Urinary bladder (tissue), 3 donors: ENCODE measurements at regions not wholly inside any gene's neighbourhood (a gene's known extent, or its start where the extent isn't known, plus 50 kb on each side); places are given as distances from the start of the nearest gene placed in this dataset.

Source experiments
- DNase-seq: peaks from one replicate; pipeline ENCODE4 v3.0.0-alpha.2; 2015; ENCODE audit errors: extremely low spot score
- H3K27ac ChIP-seq: one replicate; pipeline ENCODE4 v1.5.1; 2013; ENCODE audit warnings: low read depth, mild to moderate bottlenecking, moderate library complexity
- H3K36me3 ChIP-seq: one replicate; pipeline ENCODE4 v1.6.1; 2013; ENCODE audit warnings: mild to moderate bottlenecking, moderate library complexity; ENCODE audit not compliant: insufficient read depth
- H3K4me1 ChIP-seq: one replicate; pipeline ENCODE4 v1.6.1; 2013; ENCODE audit warnings: mild to moderate bottlenecking, moderate library complexity; ENCODE audit not compliant: insufficient read depth
- H3K4me3 ChIP-seq: one replicate; pipeline ENCODE4 v1.5.1; 2013; ENCODE audit warnings: low read depth, low read length
- WGBS: extraction: QIAGEN DNeasy Blood & Tissue Kit; methylation state at CpG from one replicate; pipeline ENCODE4 v1.1.7; 2013; 5-methylcytosine and 5-hydroxymethylcytosine counted together
- donor health status: healthy with polysubstance abuse.
- donor health status: healthy.

- no peak for DNase-seq
- no peaks in the 10 kb centered on the region for H3K36me3 ChIP-seq
- no peaks in the 10 kb centered on the region for H3K4me1 ChIP-seq
- no peak overlapping the region for H3K4me3 ChIP-seq
- WGBS: 58% methylated on average over 3 of the region's 3 CpGs
- H3K27ac ChIP-seq: no peak overlapping the region
Observed at GRCh38 chr4:108535757-108536156, 84.6 kb upstream of the RPL34 start.

- H3K36me3 ChIP-seq: no peaks in the 10 kb centered on the region
- H3K27ac ChIP-seq: no peak overlapping the region
- H3K4me3 ChIP-seq: no peak overlapping the region
- 53% methylated on average over 2 of the region's 2 CpGs for WGBS
- no peaks in the 10 kb centered on the region for H3K4me1 ChIP-seq
- no peak for DNase-seq
Observed at GRCh38 chr4:108533876-108534275, 86.5 kb upstream of the RPL34 start.

- Histone ChIP-seq H3K4me3 (no peak overlapping the region), H3K4me1 (no peaks in the 10 kb centered on the region), H3K27ac (no peak overlapping the region), H3K36me3 (no peaks in the 10 kb centered on the region)
- WGBS: 37% methylated on average over 4 of the region's 4 CpGs
- no peak for DNase-seq
Observed at GRCh38 chr4:108533245-108533844, 87.0 kb upstream of the RPL34 start.

- H3K36me3 ChIP-seq: no peaks in the 10 kb centered on the region
- no peak for DNase-seq
- no peak overlapping the region for H3K27ac ChIP-seq
- 83% methylated on average over 2 of the region's 2 CpGs for WGBS
- H3K4me3 ChIP-seq: no peak overlapping the region
- H3K4me1 ChIP-seq: no peaks in the 10 kb centered on the region
Observed at GRCh38 chr4:108532738-108533137, 87.6 kb upstream of the RPL34 start.

DNA sequence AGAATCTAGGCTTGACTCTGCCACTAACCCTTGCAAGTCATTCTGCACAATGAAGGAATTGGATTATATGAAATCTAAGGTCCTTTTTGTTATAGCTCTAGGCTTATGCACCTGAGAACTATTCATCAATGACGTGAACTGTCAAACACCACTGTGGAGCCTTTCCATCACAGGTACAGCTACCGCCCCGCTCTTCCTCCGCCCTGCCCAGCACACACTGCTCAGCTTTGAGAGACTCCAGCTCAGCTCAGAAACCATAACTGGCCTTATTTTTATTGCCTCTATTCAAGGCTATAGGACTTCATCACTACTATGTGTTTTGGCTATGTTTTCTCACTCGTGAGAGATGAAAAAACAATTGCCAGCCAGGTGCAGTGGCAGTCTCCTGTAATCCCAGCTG, 88.2 kb upstream of the RPL34 start:
- H3K4me3 ChIP-seq: no peak overlapping the region
- H3K36me3 ChIP-seq: no peaks in the 10 kb centered on the region
- WGBS: 81% methylated on average over 5 of the region's 5 CpGs
- H3K4me1 ChIP-seq: no peaks in the 10 kb centered on the region
- no peak for DNase-seq
- H3K27ac ChIP-seq: no peak overlapping the region

DNA sequence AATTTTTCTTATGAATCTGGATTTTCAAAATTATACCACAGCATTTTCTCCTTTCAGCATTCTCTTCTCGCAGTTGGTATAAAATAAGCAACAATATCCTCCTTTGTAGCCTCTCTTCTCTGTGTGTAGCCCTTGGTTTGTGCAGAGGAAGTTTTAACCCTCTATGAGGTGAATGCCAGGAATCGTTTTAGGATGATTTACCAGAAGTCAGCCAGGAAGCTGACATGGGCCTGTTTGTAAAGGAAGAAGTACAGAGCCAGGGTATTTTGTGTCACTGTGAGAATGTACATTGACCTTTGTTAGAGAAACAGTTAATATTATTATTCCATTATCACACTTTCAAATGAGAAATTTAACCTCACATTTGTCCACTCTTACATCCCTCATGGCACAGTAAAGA, 88.9 kb upstream of the RPL34 start:
- no peak overlapping the region for H3K27ac ChIP-seq
- no peak overlapping the region for H3K4me3 ChIP-seq
- 51% methylated on average over 2 of the region's 2 CpGs for WGBS
- DNase-seq: no peak
- no peaks in the 10 kb centered on the region for H3K4me1 ChIP-seq
- no peaks in the 10 kb centered on the region for H3K36me3 ChIP-seq

DNA sequence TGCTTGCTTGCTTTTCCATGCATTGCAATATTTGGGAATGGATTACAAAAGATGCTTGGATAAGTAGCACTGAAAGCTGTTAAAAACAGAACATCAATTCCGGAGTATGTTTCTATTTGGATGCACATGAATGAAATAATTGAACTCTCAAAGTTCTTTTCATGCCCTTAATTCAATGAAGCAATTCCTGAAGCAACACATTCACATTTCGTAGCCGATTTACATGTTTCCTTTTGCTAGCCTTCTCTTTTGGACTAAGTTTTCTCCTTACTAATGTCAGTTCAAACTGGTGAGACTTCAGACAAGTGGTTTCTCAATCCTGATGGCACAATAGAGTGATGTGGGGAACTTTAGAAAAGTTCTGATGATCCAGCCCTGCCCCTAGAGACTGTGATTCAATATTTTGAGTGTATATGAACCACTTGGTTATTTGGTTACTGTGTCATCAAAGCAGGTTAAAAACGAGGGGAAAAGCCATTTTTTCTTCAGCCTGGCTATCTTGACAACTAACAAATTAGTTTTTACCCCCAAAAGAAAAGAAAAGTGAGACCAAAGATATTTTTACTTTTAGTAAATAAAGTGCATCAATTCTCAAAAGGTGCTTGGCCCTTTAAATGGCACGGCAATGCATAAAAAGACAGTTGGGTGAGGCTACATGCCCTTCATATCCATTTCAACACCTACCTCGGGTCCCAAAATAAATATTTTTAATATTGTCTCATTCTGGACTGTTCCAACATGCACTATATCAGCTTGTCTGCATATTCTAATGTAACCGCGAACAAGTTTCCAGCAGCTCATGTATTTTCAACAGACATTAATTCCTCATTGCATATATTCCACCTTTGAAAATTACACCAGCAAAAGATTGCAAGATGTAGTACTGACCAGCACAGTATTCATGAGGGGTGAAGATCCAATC, 90.1 kb upstream of the RPL34 start:
- WGBS: 69% methylated on average over 8 of the region's 8 CpGs
- Histone ChIP-seq H3K4me1 (no peaks in the 10 kb centered on the region), H3K4me3 (no peak overlapping the region), H3K27ac (no peak overlapping the region), H3K36me3 (no peaks in the 10 kb centered on the region)
- no peak for DNase-seq

DNA sequence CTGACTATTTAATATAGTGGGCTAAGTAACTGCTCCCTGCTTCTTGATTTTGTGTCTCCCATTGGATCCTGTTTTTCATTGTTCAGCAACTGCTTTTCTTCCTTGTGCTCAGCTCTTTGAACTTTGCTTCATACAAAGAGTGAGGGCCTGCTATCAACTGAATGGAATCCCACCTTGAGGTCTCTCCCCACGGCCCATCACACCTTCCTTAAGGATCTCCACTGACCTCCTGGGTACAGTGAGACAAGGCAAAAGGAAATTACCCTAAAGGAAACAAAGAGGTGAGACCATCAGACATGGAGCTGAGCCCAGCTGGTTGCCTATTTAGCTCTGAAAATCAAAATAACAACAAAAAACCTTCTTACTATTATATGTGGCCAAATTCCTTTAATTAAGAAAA, 91.3 kb upstream of the RPL34 start:
- 60% methylated on average over 1 of the region's 1 CpG for WGBS
- no peak overlapping the region for H3K4me3 ChIP-seq
- H3K36me3 ChIP-seq: no peaks in the 10 kb centered on the region
- H3K4me1 ChIP-seq: no peaks in the 10 kb centered on the region
- H3K27ac ChIP-seq: no peak overlapping the region
- DNase-seq: no peak

GRCh38 chr4:108527723-108528122, 92.7 kb upstream of the RPL34 start:
- H3K27ac ChIP-seq: no peak overlapping the region
- no peak overlapping the region for H3K4me3 ChIP-seq
- no peaks in the 10 kb centered on the region for H3K4me1 ChIP-seq
- no peaks in the 10 kb centered on the region for H3K36me3 ChIP-seq
- DNase-seq: no peak
- 76% methylated on average over 2 of the region's 2 CpGs for WGBS

GRCh38 chr4:108520807-108521206, 99.6 kb upstream of the RPL34 start:
- no peak overlapping the region for H3K27ac ChIP-seq
- H3K4me3 ChIP-seq: no peak overlapping the region
- peaks cover 1% of the 10 kb centered on the region for H3K4me1 ChIP-seq
- WGBS: 83% methylated on average over 1 of the region's 1 CpG
- no peak for DNase-seq
- H3K36me3 ChIP-seq: no peaks in the 10 kb centered on the region

- H3K36me3 ChIP-seq: no peaks in the 10 kb centered on the region
- no peak for DNase-seq
- 56% methylated on average over 4 of the region's 4 CpGs for WGBS
- H3K27ac ChIP-seq: no peak overlapping the region
- H3K4me1 ChIP-seq: peaks cover 1% of the 10 kb centered on the region
- H3K4me3 ChIP-seq: no peak overlapping the region
Observed at GRCh38 chr4:108519911-108520601, 100.3 kb upstream of the RPL34 start.

DNA sequence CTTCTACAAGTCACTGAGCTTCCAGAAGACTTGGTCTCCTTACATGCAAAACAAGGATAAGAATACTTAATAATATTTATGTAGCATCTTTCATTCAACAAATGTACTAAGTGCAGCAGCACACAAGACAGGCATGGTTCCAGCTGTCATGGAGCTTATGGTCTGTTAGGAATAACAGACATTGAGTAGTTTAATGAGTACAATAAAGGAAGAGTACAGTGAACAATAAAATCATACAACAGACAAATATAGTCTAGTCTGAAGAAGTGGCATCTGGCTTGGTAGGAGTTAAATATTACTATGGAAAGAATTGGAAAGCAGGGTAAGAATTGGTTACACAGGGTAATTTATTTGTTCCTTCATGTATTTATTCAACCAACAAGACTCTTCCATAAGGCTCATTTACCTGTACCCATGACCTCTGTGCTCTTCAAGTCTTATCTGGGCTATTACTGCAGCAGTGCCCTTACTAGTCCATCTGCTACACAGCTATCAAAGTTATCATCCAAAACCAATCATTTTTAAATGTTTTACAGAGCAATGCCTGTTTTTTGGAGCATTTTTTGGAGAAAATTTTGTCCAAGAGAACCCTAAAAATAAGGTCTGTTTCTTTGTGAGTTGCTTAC, 101.1 kb upstream of the RPL34 start:
- Histone ChIP-seq H3K4me1 (peaks cover 1% of the 10 kb centered on the region), H3K36me3 (no peaks in the 10 kb centered on the region), H3K4me3 (no peak overlapping the region), H3K27ac (no peak overlapping the region)
- DNase-seq: no peak

GRCh38 chr4:108512615-108513505, 107.5 kb upstream of the RPL34 start:
- Histone ChIP-seq H3K36me3 (no peaks in the 10 kb centered on the region), H3K27ac (no peak overlapping the region), H3K4me1 (no peaks in the 10 kb centered on the region), H3K4me3 (no peak overlapping the region)
- DNase-seq: peak; percentile 28
- 10% methylated on average over 17 of the region's 17 CpGs for WGBS
